GM23248 (cell line): ENCODE measurements at regions not wholly inside any gene's neighbourhood (a gene's known extent, or its start where the extent isn't known, plus 50 kb on each side); places are given as distances from the start of the nearest gene placed in this dataset.

Source experiments
- DNase-seq: peaks from one replicate; pipeline ENCODE4 v3.0.0-alpha.2; 2015
- H2AFZ ChIP-seq: fragments of 200-600 bp; sonication (generic); 2 replicates; pipeline ENCODE4 v1.6.1; 2016; ENCODE audit warnings: antibody characterized with exemption
- H3F3A ChIP-seq: fragments of 200-600 bp; sonication (generic); 2 replicates; pipeline ENCODE4 v1.6.1; 2016; ENCODE audit warnings: mild to moderate bottlenecking, antibody characterized with exemption, mixed run types; ENCODE audit not compliant: insufficient read depth
- H3K27ac ChIP-seq: fragments of 200-600 bp; sonication (generic); 2 replicates; pipeline ENCODE4 v1.5.1; 2016; ENCODE audit warnings: mild to moderate bottlenecking
- H3K27me3 ChIP-seq: fragments of 200-600 bp; sonication (generic); replicated peaks from 2 replicates; pipeline ENCODE4 v1.6.1; 2016; ENCODE audit warnings: mild to moderate bottlenecking; ENCODE audit not compliant: insufficient read depth
- H3K36me3 ChIP-seq: fragments of 200-600 bp; sonication (generic); 2 replicates; pipeline ENCODE4 v1.6.1; 2016; ENCODE audit warnings: low read depth, mild to moderate bottlenecking
- H3K4me1 ChIP-seq: fragments of 200-600 bp; sonication (generic); 2 replicates; pipeline ENCODE4 v1.6.1; 2016; ENCODE audit warnings: mild to moderate bottlenecking; ENCODE audit not compliant: insufficient read depth
- H3K4me2 ChIP-seq: fragments of 200-600 bp; sonication (generic); one replicate; pipeline ENCODE4 v1.6.1; 2016; ENCODE audit warnings: mild to moderate bottlenecking; ENCODE audit not compliant: unreplicated experiment
- H3K4me3 ChIP-seq: fragments of 200-600 bp; sonication (generic); 2 replicates; pipeline ENCODE4 v1.5.1; 2016; ENCODE audit warnings: mild to moderate bottlenecking
- H3K79me2 ChIP-seq: fragments of 200-600 bp; sonication (generic); 2 replicates; pipeline ENCODE4 v1.6.1; 2016; ENCODE audit warnings: mild to moderate bottlenecking; ENCODE audit not compliant: insufficient read depth
- H3K9ac ChIP-seq: fragments of 200-600 bp; sonication (generic); 2 replicates; pipeline ENCODE4 v1.6.1; 2016; ENCODE audit warnings: mild to moderate bottlenecking
- H3K9me2 ChIP-seq: fragments of 200-600 bp; sonication (generic); 2 replicates; pipeline ENCODE4 v1.6.1; 2016; ENCODE audit warnings: mixed run types, mild to moderate bottlenecking, moderate library complexity; ENCODE audit not compliant: insufficient read depth
- H3K9me3 ChIP-seq: fragments of 200-600 bp; sonication (generic); one replicate; pipeline ENCODE4 v1.6.1; 2017; ENCODE audit warnings: low read depth
- H4K20me1 ChIP-seq: fragments of 200-600 bp; sonication (generic); 2 replicates; pipeline ENCODE4 v1.6.0; 2016; ENCODE audit not compliant: insufficient read depth
- EZH2 ChIP-seq: fragments of 200-600 bp; sonication (generic); IDR thresholded peaks from 2 replicates; pipeline ENCODE4 v1.6.1; 2018; ENCODE audit warnings: antibody characterized with exemption, mild to moderate bottlenecking; ENCODE audit not compliant: insufficient read depth, poor library complexity, severe bottlenecking
- EZH2phosphoT487 ChIP-seq: fragments of 200-600 bp; sonication (generic); IDR thresholded peaks from 2 replicates; pipeline ENCODE4 v1.6.1; 2018; ENCODE audit warnings: antibody characterized with exemption, moderate library complexity, mild to moderate bottlenecking, low read depth; ENCODE audit not compliant: insufficient read depth
- WGBS, 2 experiments: methylation state at CpG; one replicate each; pipeline ENCODE4 v1.1.6; 2015 to 2017; ENCODE audit warnings: low lambda C conversion rate in 2 of 2, low coverage in 1 of 2; ENCODE audit errors: missing lambda C conversion rate in 2 of 2; 5-methylcytosine and 5-hydroxymethylcytosine counted together
- in situ Hi-C: fragments of 300-500 bp; cut with MboI; formaldehyde crosslinking; loops from 2 replicates; pipeline ENCODE4 v1.15.0; 2020

DNA sequence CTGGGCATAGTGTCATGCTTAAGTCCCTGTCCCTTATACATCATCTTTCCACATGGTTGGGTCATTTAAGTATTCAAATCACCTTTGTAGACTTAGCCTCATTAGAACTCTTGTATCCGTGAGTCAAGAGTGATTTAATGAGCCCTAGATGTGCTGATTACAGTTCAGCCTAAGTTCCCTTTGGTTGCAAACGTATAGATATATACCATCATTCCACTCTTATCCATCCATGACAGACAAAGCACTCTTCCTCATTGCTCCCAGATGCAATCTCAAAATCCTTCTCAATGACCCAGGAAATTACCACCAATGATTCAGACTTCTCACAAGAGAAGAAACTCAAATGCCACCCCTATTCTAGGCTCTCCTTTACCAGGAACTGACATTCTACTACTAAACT, 50.2 kb upstream of the C3orf49 start:
- H3K9ac ChIP-seq = no peak overlapping the region
- no peaks in the 10 kb centered on the region for H3K9me3 ChIP-seq
- H3K4me3 ChIP-seq = no peak overlapping the region
- no peaks in the 10 kb centered on the region for H3F3A ChIP-seq
- no peak for DNase-seq
- TF ChIP-seq EZH2phosphoT487 = no peak
- TF ChIP-seq EZH2 = no peak
- H3K27me3 ChIP-seq = no peaks in the 10 kb centered on the region
- in situ Hi-C loops = no loop called here
- 0 out of 2 replicates have a peak, but pooled peaks cover under 1% of the 10 kb centered on the region for H3K4me1 ChIP-seq
- no peaks in the 10 kb centered on the region for H4K20me1 ChIP-seq
- H3K9me2 ChIP-seq = no peaks in the 10 kb centered on the region
- H3K36me3 ChIP-seq = no peaks in the 10 kb centered on the region
- no peaks in the 10 kb centered on the region for H3K79me2 ChIP-seq
- H3K27ac ChIP-seq = no peak overlapping the region
- H3K4me2 ChIP-seq = no peak overlapping the region
- 86 to 89% methylated on average over 2 of the region's 2 CpGs for WGBS, 2 experiments
- no peak overlapping the region for H2AFZ ChIP-seq
